Upper lobe of right lung (tissue), 1 donor: ENCODE measurements at regions not wholly inside any gene's neighbourhood (a gene's known extent, or its start where the extent isn't known, plus 50 kb on each side); places are given as distances from the start of the nearest gene placed in this dataset.
"Not testable (repeated sequence)": the region's sequence is repeated elsewhere in the genome, so short reads cannot be mapped to it uniquely, and the experiment has no call there.

ENCODE experiments used
- ATAC-seq: fragments of 200-7000 bp; cut with Tn5 transposase; one replicate; pipeline ENCODE4 v1.9.1; 2020; ENCODE audit warnings: mild to moderate bottlenecking, moderate library complexity
- DNase-seq: peaks from one replicate; pipeline ENCODE4 v3.0.0-alpha.2; 2020
- H3K27ac ChIP-seq: fragments of 200-600 bp; one replicate; pipeline ENCODE4 v1.8.0; 2022
- H3K27me3 ChIP-seq: fragments of 200-600 bp; one replicate; pipeline ENCODE4 v1.8.0; 2022; ENCODE audit warnings: mild to moderate bottlenecking
- H3K36me3 ChIP-seq: fragments of 200-600 bp; one replicate; pipeline ENCODE4 v1.8.0; 2022
- H3K4me1 ChIP-seq: fragments of 200-600 bp; one replicate; pipeline ENCODE4 v1.8.0; 2022
- H3K4me3 ChIP-seq: fragments of 200-600 bp; one replicate; pipeline ENCODE4 v1.8.0; 2022; ENCODE audit warnings: mild to moderate bottlenecking
- H3K9me3 ChIP-seq: fragments of 200-600 bp; one replicate; pipeline ENCODE4 v1.8.0; 2022
- intact Hi-C: fragments of 100-400 bp; cut with DNase I; formaldehyde crosslinking; loops from one replicate; pipeline ENCODE4 v1.11.0; 2022
- TF ChIP-seq, protein P1 (sequence below): fragments of 200-600 bp; IDR thresholded peaks from one replicate; pipeline ENCODE4 v1.8.0; 2022; ENCODE audit warnings: antibody characterized with exemption
- donor health status: DM: no; HTN: yes; CAD: no; lungs with severe emphysema.

DNA sequence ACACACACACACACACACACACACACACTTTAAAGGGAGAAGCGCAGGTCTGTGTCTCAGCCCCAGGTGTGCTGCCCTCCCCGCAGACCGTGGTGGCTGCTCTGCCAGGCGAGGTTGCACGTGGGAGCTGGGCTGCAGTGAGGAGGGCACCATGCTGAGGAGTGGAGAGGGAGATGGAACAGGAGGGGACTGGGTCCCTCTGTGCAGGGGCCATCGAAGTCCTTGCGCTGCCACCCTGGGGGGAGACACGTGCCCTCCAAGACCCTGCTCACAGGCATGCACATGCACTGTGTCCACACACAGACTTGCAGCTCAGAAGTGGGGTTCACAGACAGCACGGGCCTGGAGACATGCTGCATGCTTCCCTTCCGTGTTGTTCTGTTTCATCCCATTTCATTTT, 65.5 kb upstream of the HGFAC start:
- Histone ChIP-seq H3K4me1 (peaks cover 14% of the 10 kb centered on the region), H3K36me3 (no peaks in the 10 kb centered on the region), H3K27me3 (no peaks in the 10 kb centered on the region), H3K27ac (no peak overlapping the region), H3K4me3 (no peak overlapping the region), H3K9me3 (no peaks in the 10 kb centered on the region)
- DNase-seq (no peak), ATAC-seq (no peak)
- TF ChIP-seq, protein P1, sequence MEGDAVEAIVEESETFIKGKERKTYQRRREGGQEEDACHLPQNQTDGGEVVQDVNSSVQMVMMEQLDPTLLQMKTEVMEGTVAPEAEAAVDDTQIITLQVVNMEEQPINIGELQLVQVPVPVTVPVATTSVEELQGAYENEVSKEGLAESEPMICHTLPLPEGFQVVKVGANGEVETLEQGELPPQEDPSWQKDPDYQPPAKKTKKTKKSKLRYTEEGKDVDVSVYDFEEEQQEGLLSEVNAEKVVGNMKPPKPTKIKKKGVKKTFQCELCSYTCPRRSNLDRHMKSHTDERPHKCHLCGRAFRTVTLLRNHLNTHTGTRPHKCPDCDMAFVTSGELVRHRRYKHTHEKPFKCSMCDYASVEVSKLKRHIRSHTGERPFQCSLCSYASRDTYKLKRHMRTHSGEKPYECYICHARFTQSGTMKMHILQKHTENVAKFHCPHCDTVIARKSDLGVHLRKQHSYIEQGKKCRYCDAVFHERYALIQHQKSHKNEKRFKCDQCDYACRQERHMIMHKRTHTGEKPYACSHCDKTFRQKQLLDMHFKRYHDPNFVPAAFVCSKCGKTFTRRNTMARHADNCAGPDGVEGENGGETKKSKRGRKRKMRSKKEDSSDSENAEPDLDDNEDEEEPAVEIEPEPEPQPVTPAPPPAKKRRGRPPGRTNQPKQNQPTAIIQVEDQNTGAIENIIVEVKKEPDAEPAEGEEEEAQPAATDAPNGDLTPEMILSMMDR: no peak
- intact Hi-C loops: no loop called here

DNA sequence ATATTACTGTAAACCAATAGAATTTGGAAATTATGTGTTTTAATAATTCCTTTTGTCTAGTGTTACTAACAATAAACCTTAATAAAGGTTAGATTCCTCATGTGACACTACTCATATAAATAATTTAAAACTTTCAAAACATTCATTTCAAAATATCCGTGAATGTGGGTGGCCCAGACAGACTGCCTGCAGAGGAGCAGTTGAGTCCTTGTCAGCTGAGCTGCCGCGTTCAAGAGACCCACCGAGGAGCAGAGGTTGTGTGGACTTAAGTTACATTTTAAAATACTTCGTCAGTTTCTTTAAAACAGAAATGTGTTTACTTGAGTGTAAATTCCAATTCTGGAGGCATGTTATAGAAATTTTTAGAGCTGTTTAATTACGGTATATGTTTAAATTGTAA, 64.2 kb upstream of the HGFAC start:
- ATAC-seq: no peak
- no peaks in the 10 kb centered on the region for H3K36me3 ChIP-seq
- TF ChIP-seq, protein P1: no peak
- no peak overlapping the region for H3K27ac ChIP-seq
- intact Hi-C loops: no loop called here
- no peak overlapping the region for H3K4me3 ChIP-seq
- H3K4me1 ChIP-seq: peaks cover 9% of the 10 kb centered on the region
- H3K27me3 ChIP-seq: no peaks in the 10 kb centered on the region
- H3K9me3 ChIP-seq: no peaks in the 10 kb centered on the region
- no peak for DNase-seq

DNA sequence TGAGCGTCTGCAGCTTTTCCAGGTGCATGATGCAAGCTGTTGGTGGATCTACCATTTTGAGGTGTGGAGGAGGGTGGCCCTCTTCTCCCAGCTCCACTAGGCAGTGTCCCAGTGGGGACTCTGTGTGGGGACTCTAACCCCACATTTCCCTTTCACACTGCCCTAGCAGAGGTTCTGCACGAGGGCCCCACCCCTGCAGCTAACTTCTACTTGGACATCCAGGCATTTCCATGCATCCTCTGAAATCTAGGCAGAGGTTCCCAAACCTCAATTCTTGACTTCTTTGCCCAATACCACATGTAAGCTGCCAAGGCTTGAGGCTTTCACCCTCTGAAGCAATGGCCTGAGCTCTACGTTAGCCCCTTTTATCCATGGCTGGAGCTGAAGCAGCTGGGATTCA, 61.4 kb upstream of the HGFAC start:
- ATAC-seq, H3K27me3 ChIP-seq, H3K27ac ChIP-seq, DNase-seq, H3K4me1 ChIP-seq, H3K36me3 ChIP-seq, H3K9me3 ChIP-seq, intact Hi-C loops, H3K4me3 ChIP-seq: not testable (repeated sequence)

DNA sequence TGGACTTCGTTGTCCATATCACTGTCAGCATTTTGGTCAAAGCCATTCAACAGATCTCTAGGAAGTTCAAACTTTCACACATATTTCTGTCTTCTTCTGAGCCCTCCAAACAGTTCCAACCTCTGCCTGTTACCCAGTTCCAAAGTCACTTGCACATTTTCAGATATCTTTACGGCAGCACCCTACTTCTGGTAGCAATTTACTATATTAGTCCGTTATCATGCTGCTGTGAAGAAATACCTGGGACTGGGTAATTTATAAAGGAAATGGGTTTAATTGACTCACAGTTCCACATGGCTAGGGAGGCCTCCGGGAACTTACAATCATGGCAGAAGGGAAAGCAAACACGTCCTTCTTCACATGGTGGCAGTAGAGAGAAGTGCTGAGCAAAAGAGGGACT, 60.6 kb upstream of the HGFAC start:
- H3K36me3 ChIP-seq, H3K27me3 ChIP-seq, ATAC-seq, H3K4me3 ChIP-seq, intact Hi-C loops, H3K27ac ChIP-seq, H3K9me3 ChIP-seq, DNase-seq: not testable (repeated sequence)
- peaks cover 12% of the 10 kb centered on the region for H3K4me1 ChIP-seq

DNA sequence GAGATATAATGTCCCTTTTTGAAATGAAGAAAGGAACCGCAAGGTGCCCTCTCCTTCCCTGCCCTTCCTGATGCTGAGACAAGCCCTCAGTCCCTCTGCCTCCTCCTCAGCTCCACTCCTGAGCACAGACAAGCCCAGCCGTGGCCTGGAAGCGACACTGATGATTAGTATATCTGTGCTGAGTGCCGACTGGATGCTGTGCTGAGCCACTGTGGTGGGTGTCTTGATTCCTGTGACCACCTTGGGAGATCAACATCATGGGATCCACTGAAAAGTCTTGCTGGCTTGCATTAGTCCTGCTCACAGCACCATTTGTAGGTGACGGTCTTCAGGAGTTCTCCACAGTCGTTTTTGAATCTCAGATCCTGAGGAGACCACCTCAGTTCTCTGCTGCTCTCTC, 59.5 kb upstream of the HGFAC start:
- Histone ChIP-seq H3K4me3 (no peak overlapping the region), H3K27ac (no peak overlapping the region), H3K27me3 (no peaks in the 10 kb centered on the region), H3K9me3 (no peaks in the 10 kb centered on the region), H3K4me1 (peaks cover 18% of the 10 kb centered on the region), H3K36me3 (no peaks in the 10 kb centered on the region)
- TF ChIP-seq, protein P1: no peak
- no peak for DNase-seq
- intact Hi-C loops: no loop called here
- no peak for ATAC-seq

DNA sequence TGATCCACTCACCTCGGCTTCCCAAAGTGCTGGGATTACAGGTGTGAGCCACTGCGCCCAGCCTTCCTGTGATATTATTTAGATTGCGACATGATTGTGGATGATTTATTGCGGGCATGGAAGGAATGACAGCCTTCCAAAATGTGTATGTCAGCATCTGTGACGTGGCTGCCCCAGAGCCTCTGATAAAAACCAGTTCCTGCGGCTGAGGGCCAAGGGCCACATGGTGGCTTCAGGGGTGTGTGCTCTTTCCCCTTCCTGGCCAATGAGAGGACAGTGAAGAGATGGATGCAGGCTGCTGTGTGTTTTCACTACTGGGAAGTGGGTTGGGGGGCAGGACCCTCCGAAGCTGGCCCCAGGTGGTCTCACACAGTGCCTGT, 57.4 kb upstream of the HGFAC start:
- peak overlapping the region; percentile 45 for H3K4me3 ChIP-seq
- TF ChIP-seq, protein P1: no peak
- peaks cover 29% of the 10 kb centered on the region for H3K4me1 ChIP-seq
- intact Hi-C loops: no loop called here
- DNase-seq: no peak
- no peaks in the 10 kb centered on the region for H3K36me3 ChIP-seq
- no peaks in the 10 kb centered on the region for H3K9me3 ChIP-seq
- peak overlapping the region; percentile 86 for H3K27ac ChIP-seq
- peak; percentile 25 for ATAC-seq
- H3K27me3 ChIP-seq: no peaks in the 10 kb centered on the region
